Panc1 (cell line): ENCODE measurements at regions not wholly inside any gene's neighbourhood (a gene's known extent, or its start where the extent isn't known, plus 50 kb on each side); places are given as distances from the start of the nearest gene placed in this dataset.

ENCODE experiments used
- ATAC-seq: fragments of 200-7000 bp; cut with Tn5 transposase; 2 replicates; pipeline ENCODE4 v1.9.1; 2020; ENCODE audit warnings: mild to moderate bottlenecking, moderate library complexity
- BruUV-seq: library from RNA; stranded (reverse); fragments of 400-500 nt; replicated peaks from 2 replicates; lab custom pipeline; 2021; lab: Mats Ljungman, UMichigan
- CTCF ChIA-PET: fragments of 300-600 bp; sonication (Branson Sonifier 250); formaldehyde crosslinking; loops from one replicate; lab custom pipeline; 2022; ENCODE audit warnings: antibody characterized with exemption; lab: Charles Lee
- POLR2A ChIA-PET: fragments of 300-600 bp; sonication (Branson Sonifier 250); formaldehyde crosslinking; loops from one replicate; lab custom pipeline; 2022; ENCODE audit warnings: antibody characterized with exemption; lab: Charles Lee
- DNase-seq: peaks from one replicate; pipeline ENCODE4 v3.0.0-alpha.2; 2010; ENCODE audit warnings: low read depth, low spot score
- H3K27ac ChIP-seq: 2 replicates; pipeline ENCODE4 v1.5.1; 2011; ENCODE audit warnings: mild to moderate bottlenecking, low read length, inconsistent platforms
- H3K27me3 ChIP-seq: fragments of 200-500 bp; sonication (Bioruptor generic); 2 replicates; pipeline ENCODE4 v1.6.0; 2014; ENCODE audit warnings: low read length, inconsistent platforms; ENCODE audit not compliant: control insufficient read depth, insufficient read depth
- H3K36me3 ChIP-seq: fragments of 200-500 bp; sonication (Bioruptor generic); 2 replicates; pipeline ENCODE4 v1.5.1; 2014; ENCODE audit warnings: inconsistent platforms, mild to moderate bottlenecking, low read length, moderate library complexity; ENCODE audit not compliant: control insufficient read depth, insufficient read depth
- H3K4me1 ChIP-seq: 2 replicates; pipeline ENCODE4 v1.5.1; 2011; ENCODE audit warnings: inconsistent platforms, mild to moderate bottlenecking, low read length, moderate library complexity; ENCODE audit not compliant: control insufficient read depth, insufficient read depth
- H3K4me3 ChIP-seq, 2 experiments: 2 replicates each; pipeline ENCODE4 v1.5.1; 2011 to 2012; ENCODE audit warnings: low read depth in 2 of 2, low read length in 2 of 2, mild to moderate bottlenecking in 2 of 2, inconsistent platforms in 1 of 2, moderate library complexity in 1 of 2
- H3K9me3 ChIP-seq: fragments of 200-500 bp; sonication (Bioruptor generic); 2 replicates; pipeline ENCODE4 v1.5.1; 2014; ENCODE audit warnings: low read depth, mild to moderate bottlenecking, inconsistent platforms, low read length, moderate library complexity; ENCODE audit not compliant: control insufficient read depth, insufficient read depth
- POLR2AphosphoS5 ChIP-seq: IDR thresholded peaks from 2 replicates; pipeline ENCODE4 v1.6.1; 2012; ENCODE audit warnings: mild to moderate bottlenecking, low read depth, low read length, moderate library complexity
- SIN3A ChIP-seq: IDR thresholded peaks from 2 replicates; pipeline ENCODE4 v1.6.1; 2012; ENCODE audit warnings: low read depth, mild to moderate bottlenecking, low read length, moderate library complexity, borderline replicate concordance; ENCODE audit not compliant: insufficient read depth
- TCF7L2 ChIP-seq: IDR thresholded peaks from 2 replicates; pipeline ENCODE4 v1.6.1; 2011; ENCODE audit warnings: mild to moderate bottlenecking, low read depth, low read length, inconsistent platforms
- in situ Hi-C: cut with HindIII; loops from 2 replicates; pipeline ENCODE4 v1.10.0; 2016; ENCODE audit warnings: low sequenced_read_pairs, low pct_unique_long_range_greater_than_20kb
- intact Hi-C: fragments of 100-400 bp; cut with micrococcal nuclease; formaldehyde crosslinking; loops from one replicate; pipeline ENCODE4 v1.10.0; 2022; ENCODE audit not compliant: unreplicated experiment
- TF ChIP-seq, protein P1 (sequence below): fragments of 450-650 bp; IDR thresholded peaks from 2 replicates; pipeline ENCODE4 v1.5.1; 2017; ENCODE audit warnings: mild to moderate bottlenecking
- TF ChIP-seq, protein P2 (sequence below), 2 experiments: IDR thresholded peaks; 2 replicates each; pipeline ENCODE4 v1.6.1; 2011 to 2012; ENCODE audit warnings: low read depth in 2 of 2, control low read depth in 1 of 2, low read length in 1 of 2, mild to moderate bottlenecking in 1 of 2, moderate library complexity in 1 of 2; ENCODE audit not compliant: insufficient read depth in 1 of 2

- TF ChIP-seq, protein P1, sequence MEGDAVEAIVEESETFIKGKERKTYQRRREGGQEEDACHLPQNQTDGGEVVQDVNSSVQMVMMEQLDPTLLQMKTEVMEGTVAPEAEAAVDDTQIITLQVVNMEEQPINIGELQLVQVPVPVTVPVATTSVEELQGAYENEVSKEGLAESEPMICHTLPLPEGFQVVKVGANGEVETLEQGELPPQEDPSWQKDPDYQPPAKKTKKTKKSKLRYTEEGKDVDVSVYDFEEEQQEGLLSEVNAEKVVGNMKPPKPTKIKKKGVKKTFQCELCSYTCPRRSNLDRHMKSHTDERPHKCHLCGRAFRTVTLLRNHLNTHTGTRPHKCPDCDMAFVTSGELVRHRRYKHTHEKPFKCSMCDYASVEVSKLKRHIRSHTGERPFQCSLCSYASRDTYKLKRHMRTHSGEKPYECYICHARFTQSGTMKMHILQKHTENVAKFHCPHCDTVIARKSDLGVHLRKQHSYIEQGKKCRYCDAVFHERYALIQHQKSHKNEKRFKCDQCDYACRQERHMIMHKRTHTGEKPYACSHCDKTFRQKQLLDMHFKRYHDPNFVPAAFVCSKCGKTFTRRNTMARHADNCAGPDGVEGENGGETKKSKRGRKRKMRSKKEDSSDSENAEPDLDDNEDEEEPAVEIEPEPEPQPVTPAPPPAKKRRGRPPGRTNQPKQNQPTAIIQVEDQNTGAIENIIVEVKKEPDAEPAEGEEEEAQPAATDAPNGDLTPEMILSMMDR, result no peak
- ATAC-seq (no peak), DNase-seq (no peak)
- Histone ChIP-seq H3K4me1 (no peaks in the 10 kb centered on the region), H3K4me3 (no peak overlapping the region), H3K9me3 (no peaks in the 10 kb centered on the region), H3K36me3 (no peaks in the 10 kb centered on the region), H3K27me3 (no peaks in the 10 kb centered on the region), H3K27ac (no peak overlapping the region)
- POLR2A ChIA-PET, result no interaction called here
- in situ Hi-C loops, result no loop called here
- CTCF ChIA-PET, result no interaction called here
- BruUV-seq, result no TSS peak
- intact Hi-C loops, result no loop called here
Observed at GRCh38 chr20:22080985-22081384, 375.5 kb downstream of the PAX1 start.

DNA sequence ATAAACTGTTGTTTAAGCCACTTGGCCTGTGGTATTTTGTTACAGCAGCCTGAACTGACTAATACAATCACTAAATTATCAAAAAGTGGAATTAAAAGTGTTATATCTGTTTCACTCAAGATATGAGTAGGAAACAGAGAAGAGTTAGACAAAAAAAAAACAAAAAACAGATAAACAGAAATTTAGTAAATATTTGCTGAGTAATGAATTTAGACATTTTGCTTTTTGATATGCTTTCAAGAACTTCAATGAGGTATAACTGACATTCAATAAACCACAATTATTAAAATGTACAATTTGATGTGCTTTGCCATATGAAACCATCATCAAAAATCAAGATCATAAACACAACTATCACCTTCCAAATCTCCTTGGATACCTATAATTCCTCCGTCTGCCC lies 369.2 kb downstream of the PAX1 start:
- no peak overlapping the region for H3K4me3 ChIP-seq
- BruUV-seq, result no TSS peak
- in situ Hi-C loops, result no loop called here
- no peaks in the 10 kb centered on the region for H3K36me3 ChIP-seq
- intact Hi-C loops, result no loop called here
- ATAC-seq (no peak), DNase-seq (no peak)
- no peaks in the 10 kb centered on the region for H3K9me3 ChIP-seq
- no peak overlapping the region for H3K27ac ChIP-seq
- no peaks in the 10 kb centered on the region for H3K4me1 ChIP-seq
- CTCF ChIA-PET, result no interaction called here
- H3K27me3 ChIP-seq, result no peaks in the 10 kb centered on the region
- POLR2A ChIA-PET, result no interaction called here
- TF ChIP-seq, protein P1, result no peak
- TF ChIP-seq TCF7L2 (no peak), POLR2AphosphoS5 (no peak), SIN3A (no peak)
- TF ChIP-seq, protein P2, sequence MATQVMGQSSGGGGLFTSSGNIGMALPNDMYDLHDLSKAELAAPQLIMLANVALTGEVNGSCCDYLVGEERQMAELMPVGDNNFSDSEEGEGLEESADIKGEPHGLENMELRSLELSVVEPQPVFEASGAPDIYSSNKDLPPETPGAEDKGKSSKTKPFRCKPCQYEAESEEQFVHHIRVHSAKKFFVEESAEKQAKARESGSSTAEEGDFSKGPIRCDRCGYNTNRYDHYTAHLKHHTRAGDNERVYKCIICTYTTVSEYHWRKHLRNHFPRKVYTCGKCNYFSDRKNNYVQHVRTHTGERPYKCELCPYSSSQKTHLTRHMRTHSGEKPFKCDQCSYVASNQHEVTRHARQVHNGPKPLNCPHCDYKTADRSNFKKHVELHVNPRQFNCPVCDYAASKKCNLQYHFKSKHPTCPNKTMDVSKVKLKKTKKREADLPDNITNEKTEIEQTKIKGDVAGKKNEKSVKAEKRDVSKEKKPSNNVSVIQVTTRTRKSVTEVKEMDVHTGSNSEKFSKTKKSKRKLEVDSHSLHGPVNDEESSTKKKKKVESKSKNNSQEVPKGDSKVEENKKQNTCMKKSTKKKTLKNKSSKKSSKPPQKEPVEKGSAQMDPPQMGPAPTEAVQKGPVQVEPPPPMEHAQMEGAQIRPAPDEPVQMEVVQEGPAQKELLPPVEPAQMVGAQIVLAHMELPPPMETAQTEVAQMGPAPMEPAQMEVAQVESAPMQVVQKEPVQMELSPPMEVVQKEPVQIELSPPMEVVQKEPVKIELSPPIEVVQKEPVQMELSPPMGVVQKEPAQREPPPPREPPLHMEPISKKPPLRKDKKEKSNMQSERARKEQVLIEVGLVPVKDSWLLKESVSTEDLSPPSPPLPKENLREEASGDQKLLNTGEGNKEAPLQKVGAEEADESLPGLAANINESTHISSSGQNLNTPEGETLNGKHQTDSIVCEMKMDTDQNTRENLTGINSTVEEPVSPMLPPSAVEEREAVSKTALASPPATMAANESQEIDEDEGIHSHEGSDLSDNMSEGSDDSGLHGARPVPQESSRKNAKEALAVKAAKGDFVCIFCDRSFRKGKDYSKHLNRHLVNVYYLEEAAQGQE (IDR thresholded peaks at IDR 0.05; ENCODE audit: insufficient read depth in 1 of 2, low read depth in 2 of 2, low read length in 1 of 2), result no peak

GRCh38 chr20:22071841-22072240 lies 366.4 kb downstream of the PAX1 start:
- no peak overlapping the region for H3K27ac ChIP-seq
- TF ChIP-seq, protein P2 (IDR thresholded peaks at IDR 0.05; ENCODE audit: insufficient read depth in 1 of 2, low read depth in 2 of 2, low read length in 1 of 2), result no peak
- TF ChIP-seq TCF7L2 (no peak), SIN3A (no peak), POLR2AphosphoS5 (no peak)
- TF ChIP-seq, protein P1, result no peak
- no peak for ATAC-seq
- H3K4me3 ChIP-seq, result no peak overlapping the region
- H3K4me1 ChIP-seq, result no peaks in the 10 kb centered on the region
- POLR2A ChIA-PET, result no interaction called here
- in situ Hi-C loops, result no loop called here
- no TSS peak for BruUV-seq
- H3K9me3 ChIP-seq, result no peaks in the 10 kb centered on the region
- CTCF ChIA-PET, result no interaction called here
- H3K27me3 ChIP-seq, result no peaks in the 10 kb centered on the region
- H3K36me3 ChIP-seq, result no peaks in the 10 kb centered on the region
- intact Hi-C loops, result no loop called here
- no peak for DNase-seq
